ENCODE measurements at regions not wholly inside any gene's neighbourhood (a gene's known extent, or its start where the extent isn't known, plus 50 kb on each side); places are given as distances from the start of the nearest gene placed in this dataset.
A peak's percentile ranks its signal among the peaks of the same experiment; 100 is the strongest.

- peak overlapping the region; percentile 92; the same call in 1 of the 2 replicates for H2AFZ ChIP-seq (ENCODE audit: low read length)
- no peaks in the 10 kb centered on the region for H3K23me2 ChIP-seq (ENCODE audit: low read depth, low read length)
- H3K4me1 ChIP-seq (replicated peaks in 1 of 4; ENCODE audit: control insufficient read depth in 3 of 4, insufficient read depth in 4 of 4, low read length in 3 of 4) = no peaks in the 10 kb centered on the region
- CTCF ChIA-PET (ENCODE audit: partially characterized antibody) = interaction anchor here (1.6 to 1.9 kb wide), 2 partner anchors 15 to 96 kb away, joined by 4 read pairs; no protein-coding TSS in a partner anchor
- H3K9ac ChIP-seq (replicated peaks in 1 of 4; ENCODE audit: extremely low read depth in 1 of 4, low read depth in 3 of 4, low read length in 3 of 4) = no peak overlapping the region
- no peak for DNase-seq (ENCODE audit: low read depth in 1 of 2, low spot score in 2 of 2)
- no peaks in the 10 kb centered on the region for H4K20me1 ChIP-seq (replicated peaks in 1 of 2; ENCODE audit: control insufficient read depth in 1 of 2, insufficient read depth in 2 of 2, low read length in 2 of 2)
- no peak overlapping the region for H4K5ac ChIP-seq (ENCODE audit: insufficient read length, low read depth, low read length)
- TF ChIP-seq KDM5A (IDR thresholded peaks at IDR 0.05; ENCODE audit: low read length) = no peak
- TF ChIP-seq NANOG (IDR thresholded peaks at IDR 0.05; ENCODE audit: insufficient read depth, low read depth, low read length, poor library complexity, severe bottlenecking) = no peak
- no peak for TF ChIP-seq CREB1 (IDR thresholded peaks at IDR 0.05)
- no peak for TF ChIP-seq CBX5 (IDR thresholded peaks at IDR 0.05; ENCODE audit: low read depth, low read length)
- no peak for TF ChIP-seq POLR2A (IDR thresholded peaks at IDR 0.05; ENCODE audit: control extremely low read depth in 1 of 2, low read depth in 2 of 2, low read length in 2 of 2)
- no peak for TF ChIP-seq TAF1 (IDR thresholded peaks at IDR 0.05; ENCODE audit: low read depth, low read length)
- H3K14ac ChIP-seq (ENCODE audit: insufficient read length) = no peak overlapping the region
- no peak for FAIRE-seq
- H2BK12ac ChIP-seq (ENCODE audit: low read depth, low read length) = no peak overlapping the region
- H3K4me2 ChIP-seq (ENCODE audit: insufficient read depth in 1 of 2, low read depth in 2 of 2, low read length in 2 of 2) = no peak overlapping the region
- H4K91ac ChIP-seq (replicated peaks; ENCODE audit: insufficient read length, low read length) = no peak overlapping the region
- no peaks in the 10 kb centered on the region for H3K79me1 ChIP-seq (ENCODE audit: low read depth, low read length)
- no peak overlapping the region for H3K56ac ChIP-seq (replicated peaks; ENCODE audit: insufficient read length, low read depth, low read length)
- no peak overlapping the region for H2BK120ac ChIP-seq (replicated peaks; ENCODE audit: low read depth, low read length)
- H3K79me2 ChIP-seq (ENCODE audit: control insufficient read depth in 1 of 2, insufficient read depth in 2 of 2, low read length in 2 of 2) = no peaks in the 10 kb centered on the region
- H3K18ac ChIP-seq (ENCODE audit: extremely low read depth, low read length) = no peak overlapping the region
- no peak overlapping the region for H3K23ac ChIP-seq (ENCODE audit: insufficient read length)
- H3K27ac ChIP-seq (ENCODE audit: low read depth, low read length) = no peak overlapping the region
- H2BK15ac ChIP-seq (ENCODE audit: low read length) = no peak overlapping the region
- H2BK5ac ChIP-seq (ENCODE audit: low read depth, low read length) = no peak overlapping the region
- WGBS, 2 experiments (ENCODE audit: extremely low coverage in 1 of 2, insufficient coverage in 1 of 2, insufficient read length in 1 of 2, insufficient replicate concordance in 2 of 2, low coverage in 1 of 2, low lambda C conversion rate in 2 of 2, missing lambda C conversion rate in 1 of 2) = 85% methylated on average over 1 of the region's 1 CpG; no CpG with 5 or more reads in 1 of the 2 experiments
- H3K4me3 ChIP-seq (ENCODE audit: extremely low read depth in 1 of 4, insufficient read depth in 2 of 4, low read depth in 3 of 4, low read length in 4 of 4) = no peak overlapping the region
- no peaks in the 10 kb centered on the region for H3K36me3 ChIP-seq (ENCODE audit: control insufficient read depth in 2 of 4, insufficient read depth in 4 of 4, low read length in 3 of 4)
- H2BK20ac ChIP-seq (ENCODE audit: low read length) = no peak overlapping the region
- H2AK5ac ChIP-seq (ENCODE audit: low read depth, low read length) = no peak overlapping the region
- no peak overlapping the region for H4K8ac ChIP-seq (ENCODE audit: extremely low read depth, insufficient read depth, low read length)
- POLR2A ChIA-PET (ENCODE audit: partially characterized antibody) = no interaction called here
- H3K9me3 ChIP-seq (ENCODE audit: insufficient read depth in 2 of 2, low read depth in 1 of 2, low read length in 1 of 2) = no peaks in the 10 kb centered on the region
- no peaks in the 10 kb centered on the region for H3K27me3 ChIP-seq (replicated peaks in 1 of 4; ENCODE audit: control insufficient read depth in 3 of 4, extremely low read depth in 1 of 4, insufficient read depth in 3 of 4, low read length in 3 of 4)
- no peak overlapping the region for H3K4ac ChIP-seq (replicated peaks; ENCODE audit: insufficient read length, low read depth, low read length)
These were observed 56.8 kb upstream of the KLF12 start for GRCh38 chr13:74190999-74191398.
